ENCODE measurements at regions not wholly inside any gene's neighbourhood (a gene's known extent, or its start where the extent isn't known, plus 50 kb on each side); places are given as distances from the start of the nearest gene placed in this dataset.
"Not testable (repeated sequence)": the region's sequence is repeated elsewhere in the genome, so short reads cannot be mapped to it uniquely, and the experiment has no call there.

- Mint-ChIP-seq H3K27ac (no peak overlapping the region), H3K4me1 (no peaks in the 10 kb centered on the region), H3K9me3 (peaks cover 9% of the 10 kb centered on the region), H3K27me3 (no peaks in the 10 kb centered on the region), H3K36me3 (no peaks in the 10 kb centered on the region), H3K4me3 (no peak overlapping the region)
These were observed 144.8 kb upstream of the SLC35F3 start for GRCh38 chr1:233759665-233760064.

DNA sequence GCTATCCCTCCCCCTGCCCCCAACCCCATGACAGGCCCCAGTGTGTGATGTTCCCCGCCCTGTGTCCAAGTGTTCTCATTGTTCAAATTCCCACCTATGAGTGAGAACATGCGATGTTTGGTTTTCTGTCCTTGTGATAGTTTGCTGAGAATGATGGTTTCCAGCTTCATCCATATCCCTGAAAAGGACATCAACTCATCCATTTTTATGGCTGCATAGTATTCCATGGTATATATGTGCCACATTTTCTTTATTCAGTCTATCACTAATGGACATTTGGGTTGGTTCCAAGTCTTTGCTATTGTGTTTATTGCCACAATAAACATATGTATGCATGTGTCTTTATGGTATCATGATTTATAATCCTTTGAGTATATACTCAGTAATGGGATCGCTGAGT lies 140.2 kb upstream of the SLC35F3 start:
- not testable (repeated sequence) for H3K36me3 Mint-ChIP-seq, H3K4me3 Mint-ChIP-seq, H3K9me3 Mint-ChIP-seq, H3K27me3 Mint-ChIP-seq, H3K27ac Mint-ChIP-seq, H3K4me1 Mint-ChIP-seq

- H3K9me3 Mint-ChIP-seq: peaks cover 5% of the 10 kb centered on the region
- H3K4me1 Mint-ChIP-seq: no peaks in the 10 kb centered on the region
- no peak overlapping the region for H3K27ac Mint-ChIP-seq
- H3K27me3 Mint-ChIP-seq: peaks cover 6% of the 10 kb centered on the region
- H3K4me3 Mint-ChIP-seq: no peak overlapping the region
- no peaks in the 10 kb centered on the region for H3K36me3 Mint-ChIP-seq
These were observed 126.9 kb upstream of the SLC35F3 start for GRCh38 chr1:233777566-233777965.

- H3K4me3 Mint-ChIP-seq: no peak overlapping the region
- peaks cover 6% of the 10 kb centered on the region for H3K27me3 Mint-ChIP-seq
- H3K27ac Mint-ChIP-seq: no peak overlapping the region
- no peaks in the 10 kb centered on the region for H3K36me3 Mint-ChIP-seq
- peaks cover 5% of the 10 kb centered on the region for H3K9me3 Mint-ChIP-seq
- no peaks in the 10 kb centered on the region for H3K4me1 Mint-ChIP-seq
These were observed 124.4 kb upstream of the SLC35F3 start for GRCh38 chr1:233780049-233780448.

- Mint-ChIP-seq H3K27me3 (peaks cover 2% of the 10 kb centered on the region), H3K9me3 (peaks cover 5% of the 10 kb centered on the region), H3K27ac (no peak overlapping the region), H3K4me3 (no peak overlapping the region), H3K4me1 (no peaks in the 10 kb centered on the region), H3K36me3 (no peaks in the 10 kb centered on the region)
These were observed 121.4 kb upstream of the SLC35F3 start for GRCh38 chr1:233782937-233783586.

- Mint-ChIP-seq H3K36me3 (no peaks in the 10 kb centered on the region), H3K4me3 (no peak overlapping the region), H3K4me1 (no peaks in the 10 kb centered on the region), H3K27me3 (peaks cover 11% of the 10 kb centered on the region), H3K27ac (no peak overlapping the region), H3K9me3 (no peaks in the 10 kb centered on the region)
These were observed 116.9 kb upstream of the SLC35F3 start for GRCh38 chr1:233787599-233787998.

DNA sequence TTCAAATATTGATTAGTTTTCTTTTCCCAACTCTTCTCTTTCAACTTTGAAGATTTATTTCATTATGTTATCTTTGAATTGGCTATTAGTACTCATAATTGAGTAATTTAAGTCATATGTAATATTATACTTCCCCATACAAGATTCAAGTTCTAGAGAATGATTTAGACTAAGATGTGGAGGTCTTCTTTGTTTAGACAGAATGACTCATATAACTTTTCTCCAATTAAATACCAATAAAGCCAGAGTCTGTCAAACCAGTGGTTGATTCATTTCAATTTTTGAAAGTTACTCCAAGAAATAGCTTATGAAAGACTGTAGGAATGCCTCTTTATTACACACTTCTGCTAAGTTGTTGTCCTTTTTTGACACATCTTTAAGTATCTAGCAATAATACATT lies 115.8 kb upstream of the SLC35F3 start:
- no peak overlapping the region for H3K27ac Mint-ChIP-seq
- peaks cover 13% of the 10 kb centered on the region for H3K27me3 Mint-ChIP-seq
- H3K36me3 Mint-ChIP-seq: no peaks in the 10 kb centered on the region
- no peaks in the 10 kb centered on the region for H3K4me1 Mint-ChIP-seq
- no peaks in the 10 kb centered on the region for H3K9me3 Mint-ChIP-seq
- H3K4me3 Mint-ChIP-seq: no peak overlapping the region

DNA sequence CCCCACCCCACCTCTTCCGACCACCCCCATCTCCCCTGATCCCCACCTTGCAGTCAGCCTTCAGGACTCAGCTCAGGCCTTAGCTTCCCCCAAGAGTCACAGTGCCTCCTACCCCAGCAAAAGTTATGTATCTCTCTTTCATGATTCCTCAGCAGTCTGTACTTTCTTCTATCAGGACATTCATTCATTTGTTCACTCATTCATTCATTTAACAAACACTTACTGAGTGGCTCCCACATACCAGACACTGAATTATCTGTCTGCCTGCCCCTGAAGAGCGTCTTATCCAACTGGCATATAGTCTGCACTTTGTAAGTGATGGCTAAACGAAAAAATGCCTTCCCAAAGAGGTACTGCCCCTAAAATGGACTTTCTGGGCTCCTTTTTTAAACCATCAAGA lies 114.4 kb upstream of the SLC35F3 start:
- Mint-ChIP-seq H3K27me3 (peaks cover 13% of the 10 kb centered on the region), H3K4me1 (no peaks in the 10 kb centered on the region), H3K9me3 (peaks cover 4% of the 10 kb centered on the region), H3K27ac (no peak overlapping the region), H3K4me3 (no peak overlapping the region), H3K36me3 (no peaks in the 10 kb centered on the region)

- Mint-ChIP-seq H3K36me3 (no peaks in the 10 kb centered on the region), H3K27ac (no peak overlapping the region), H3K9me3 (peaks cover 4% of the 10 kb centered on the region)
These were observed 113.7 kb upstream of the SLC35F3 start for GRCh38 chr1:233790662-233791371.

GRCh38 chr1:233791372-233791703 lies 113.1 kb upstream of the SLC35F3 start:
- H3K36me3 Mint-ChIP-seq: no peaks in the 10 kb centered on the region
- H3K4me1 Mint-ChIP-seq: no peaks in the 10 kb centered on the region
- no peak overlapping the region for H3K27ac Mint-ChIP-seq
- H3K9me3 Mint-ChIP-seq: peaks cover 4% of the 10 kb centered on the region
- peaks cover 13% of the 10 kb centered on the region for H3K27me3 Mint-ChIP-seq
- H3K4me3 Mint-ChIP-seq: no peak overlapping the region

More at GRCh38 chr1:233790662-233791371, 113.7 kb upstream of the SLC35F3 start:
- no peak overlapping the region for H3K4me3 Mint-ChIP-seq
- H3K27me3 Mint-ChIP-seq: peaks cover 13% of the 10 kb centered on the region
- no peaks in the 10 kb centered on the region for H3K4me1 Mint-ChIP-seq

DNA sequence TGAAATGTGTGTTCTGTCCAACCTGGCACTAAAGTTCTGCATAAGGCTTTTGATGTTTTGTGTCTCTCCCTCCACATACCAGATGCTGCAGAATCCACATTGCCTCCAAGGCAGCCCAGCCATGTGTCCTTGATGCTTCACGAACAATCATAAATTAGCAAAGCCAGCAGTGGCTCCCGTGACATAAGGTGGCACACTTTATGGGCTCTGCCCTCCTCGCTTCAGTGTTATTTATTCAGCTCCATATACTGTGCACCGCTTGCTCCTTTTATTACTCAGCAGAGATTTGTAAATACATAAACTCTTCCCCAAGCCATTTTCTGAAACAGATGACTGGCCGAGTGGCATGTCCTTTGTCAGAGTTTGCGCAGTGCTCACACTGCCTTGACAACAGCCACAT lies 112.8 kb upstream of the SLC35F3 start:
- H3K9me3 Mint-ChIP-seq: peaks cover 4% of the 10 kb centered on the region

DNA sequence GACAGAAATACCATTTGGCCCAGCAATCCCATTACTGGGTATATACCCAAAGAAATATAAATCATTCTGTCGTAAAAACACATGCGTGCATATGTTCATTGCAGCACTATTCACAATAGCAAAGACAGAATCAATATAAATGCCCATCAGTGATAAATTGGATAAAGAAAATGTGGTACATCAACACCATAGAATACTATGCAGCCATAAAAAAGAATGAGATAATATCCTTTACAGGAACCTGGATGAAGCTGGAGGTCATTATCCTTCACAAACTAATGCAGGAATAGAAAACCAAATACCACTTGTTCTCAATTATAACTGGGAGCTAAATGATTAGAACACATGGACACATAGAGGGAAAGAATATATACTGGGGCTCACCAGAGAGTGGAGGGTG lies 109.6 kb upstream of the SLC35F3 start:
- Mint-ChIP-seq H3K9me3 (peaks cover 4% of the 10 kb centered on the region), H3K27me3 (peaks cover 14% of the 10 kb centered on the region), H3K36me3 (no peaks in the 10 kb centered on the region), H3K4me1 (no peaks in the 10 kb centered on the region), H3K4me3 (no peak overlapping the region), H3K27ac (no peak overlapping the region)

More for the DNA sequence above, 112.8 kb upstream of the SLC35F3 start:
- Mint-ChIP-seq H3K27me3 (peaks cover 13% of the 10 kb centered on the region), H3K36me3 (no peaks in the 10 kb centered on the region), H3K4me1 (no peaks in the 10 kb centered on the region), H3K27ac (no peak overlapping the region), H3K4me3 (no peak overlapping the region)

GRCh38 chr1:233796146-233796783 lies 108.2 kb upstream of the SLC35F3 start:
- Mint-ChIP-seq H3K9me3 (peaks cover 4% of the 10 kb centered on the region), H3K4me3 (no peak overlapping the region), H3K36me3 (no peaks in the 10 kb centered on the region), H3K27ac (no peak overlapping the region), H3K27me3 (peaks cover 15% of the 10 kb centered on the region), H3K4me1 (no peaks in the 10 kb centered on the region)

DNA sequence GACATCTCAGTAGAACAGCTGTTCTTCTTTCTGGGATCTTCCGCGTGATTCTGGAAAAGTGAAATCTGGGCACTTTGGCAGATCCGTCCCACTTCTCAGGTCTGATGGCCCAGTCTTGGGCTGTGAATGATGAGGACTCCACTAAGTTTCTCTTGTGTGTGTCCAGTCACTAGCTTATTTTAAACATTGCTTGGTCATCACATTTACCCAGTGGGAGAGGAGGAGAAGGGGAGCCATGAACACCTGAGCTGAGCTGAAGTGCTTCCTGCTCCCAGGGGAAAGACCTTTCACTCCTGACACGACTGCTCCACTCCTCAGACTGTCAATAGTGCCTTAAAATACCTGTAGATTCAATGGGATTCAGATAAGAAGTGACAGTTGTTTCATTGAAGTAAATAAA lies 101.9 kb upstream of the SLC35F3 start:
- Mint-ChIP-seq H3K9me3 (peaks cover 16% of the 10 kb centered on the region), H3K27me3 (peaks cover 15% of the 10 kb centered on the region), H3K36me3 (no peaks in the 10 kb centered on the region), H3K4me1 (no peaks in the 10 kb centered on the region), H3K4me3 (no peak overlapping the region), H3K27ac (no peak overlapping the region)

DNA sequence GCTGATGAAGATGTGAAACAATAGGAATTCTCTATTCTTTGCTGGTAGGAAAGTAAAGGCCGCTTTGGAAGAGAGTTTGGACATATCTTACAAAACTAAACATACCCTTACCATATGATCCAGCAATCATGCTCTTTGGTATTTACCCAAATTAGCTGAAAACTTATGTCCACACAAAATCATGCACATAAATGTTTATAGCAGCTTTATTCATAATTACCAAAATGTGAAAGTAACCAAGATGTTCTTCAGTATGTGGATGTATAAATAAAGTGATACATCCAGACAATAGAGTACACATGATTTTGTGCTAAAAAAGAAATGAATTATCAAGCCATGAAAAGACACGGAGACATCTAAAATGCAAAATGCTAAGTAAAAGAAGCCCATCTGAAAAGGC lies 98.7 kb upstream of the SLC35F3 start:
- H3K4me3 Mint-ChIP-seq: no peak overlapping the region
- H3K27me3 Mint-ChIP-seq: peaks cover 11% of the 10 kb centered on the region
- no peaks in the 10 kb centered on the region for H3K36me3 Mint-ChIP-seq
- no peaks in the 10 kb centered on the region for H3K4me1 Mint-ChIP-seq
- no peak overlapping the region for H3K27ac Mint-ChIP-seq
- H3K9me3 Mint-ChIP-seq: peaks cover 16% of the 10 kb centered on the region

DNA sequence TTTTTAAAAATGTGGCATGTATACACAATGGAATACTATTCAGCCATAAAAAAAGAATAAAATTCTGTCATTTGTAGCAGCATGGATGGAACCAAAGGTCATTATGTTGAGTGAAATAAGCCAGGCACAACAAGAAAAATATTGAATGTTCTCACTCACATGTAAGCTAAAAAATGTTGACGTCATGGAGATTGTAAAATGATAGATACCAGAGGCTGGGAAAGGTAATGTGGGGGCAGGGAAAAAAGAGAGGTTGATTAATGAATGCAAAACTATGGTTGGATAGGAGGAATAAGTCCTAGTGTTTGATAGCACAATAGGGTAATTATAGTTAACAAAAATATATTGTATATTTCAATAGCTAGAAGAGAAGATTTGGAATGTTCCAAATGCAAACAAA lies 89.1 kb upstream of the SLC35F3 start:
- Mint-ChIP-seq H3K4me1 (no peaks in the 10 kb centered on the region), H3K4me3 (no peak overlapping the region), H3K27ac (no peak overlapping the region), H3K27me3 (peaks cover 11% of the 10 kb centered on the region), H3K36me3 (no peaks in the 10 kb centered on the region), H3K9me3 (no peaks in the 10 kb centered on the region)

Data from activated naive CD4-positive, alpha-beta T cell treated with anti-CD3 and anti-CD28 coated beads, Interleukin-2, amount 50 U/mL, for 24 hours (primary cell).